ENCODE measurements at regions not wholly inside any gene's neighbourhood (a gene's known extent, or its start where the extent isn't known, plus 50 kb on each side); places are given as distances from the start of the nearest gene placed in this dataset.

- no peaks in the 10 kb centered on the region for H3K4me1 ChIP-seq
- H3K36me3 ChIP-seq, result no peaks in the 10 kb centered on the region
- intact Hi-C loops (cut with DNase I), result no loop called here
- ATAC-seq (no peak), DNase-seq (no peak)
- H3K9me3 ChIP-seq, result peaks cover 0 to 8% (median 0%) of the 10 kb centered on the region in 11 donors
- 75 to 83% methylated on average over 6 of the region's 6 CpGs for WGBS, 2 donors
- no peaks in the 10 kb centered on the region for H3K27me3 ChIP-seq
- no peak overlapping the region for H3K27ac ChIP-seq
- TF ChIP-seq CTCF (IDR thresholded peaks at IDR 0.05), result no peak
- no peak overlapping the region for H3K4me3 ChIP-seq
These were observed 399.9 kb downstream of the NXPH1 start for GRCh38 chr7:8833355-8833754.

- intact Hi-C loops (cut with DNase I), result no loop called here
- TF ChIP-seq CTCF (IDR thresholded peaks at IDR 0.05), result no peak
- ATAC-seq (no peak), DNase-seq (no peak)
- Histone ChIP-seq H3K4me3 (no peak overlapping the region), H3K4me1 (no peaks in the 10 kb centered on the region), H3K27ac (no peak overlapping the region), H3K36me3 (no peaks in the 10 kb centered on the region), H3K27me3 (no peaks in the 10 kb centered on the region), H3K9me3 (peaks cover 0 to 10% (median 0%) of the 10 kb centered on the region in 11 donors)
These were observed 407.8 kb downstream of the NXPH1 start for GRCh38 chr7:8841171-8841570.

- DNase-seq, result no peak
- Histone ChIP-seq H3K4me1 (no peaks in the 10 kb centered on the region), H3K9me3 (peaks cover 0 to 24% (median 0%) of the 10 kb centered on the region in 11 donors), H3K36me3 (no peaks in the 10 kb centered on the region), H3K27me3 (no peaks in the 10 kb centered on the region), H3K4me3 (no peak overlapping the region), H3K27ac (no peak overlapping the region)
- 78 to 83% methylated on average over 2 of the region's 2 CpGs for WGBS, 2 donors
- no peak for ATAC-seq
- no peak for TF ChIP-seq CTCF (IDR thresholded peaks at IDR 0.05)
- intact Hi-C loops (cut with DNase I), result no loop called here
These were observed 438.3 kb downstream of the NXPH1 start for GRCh38 chr7:8871716-8872115.

GRCh38 chr7:8881916-8882315, 448.5 kb downstream of the NXPH1 start:
- peaks cover 0 to 19% (median 0%) of the 10 kb centered on the region in 11 donors for H3K9me3 ChIP-seq
- H3K27me3 ChIP-seq, result no peaks in the 10 kb centered on the region
- no peak for TF ChIP-seq CTCF (IDR thresholded peaks at IDR 0.05)
- no peak overlapping the region for H3K4me3 ChIP-seq
- H3K36me3 ChIP-seq, result no peaks in the 10 kb centered on the region
- H3K4me1 ChIP-seq, result no peaks in the 10 kb centered on the region
- 58 to 64% methylated on average over 2 of the region's 2 CpGs for WGBS, 2 donors
- DNase-seq (no peak), ATAC-seq (no peak)
- intact Hi-C loops (cut with DNase I), result no loop called here
- no peak overlapping the region for H3K27ac ChIP-seq

Data from heart right ventricle (tissue), 16 donors.